Glutamatergic neuron (in vitro differentiated cells): ENCODE measurements at regions not wholly inside any gene's neighbourhood (a gene's known extent, or its start where the extent isn't known, plus 50 kb on each side); places are given as distances from the start of the nearest gene placed in this dataset.

ENCODE experiments used
- DNase-seq: peaks from one replicate; pipeline ENCODE4 v3.0.0; 2022
- H3K27ac Mint-ChIP-seq: one replicate; pipeline ENCODE4 v1.8.0; 2020; ENCODE audit warnings: mild to moderate bottlenecking, mixed read lengths, inconsistent platforms; ENCODE audit not compliant: unreplicated experiment
- H3K27me3 Mint-ChIP-seq: one replicate; pipeline ENCODE4 v1.8.0; 2020; ENCODE audit warnings: mild to moderate bottlenecking, moderate library complexity, mixed read lengths, inconsistent platforms; ENCODE audit not compliant: unreplicated experiment
- H3K36me3 Mint-ChIP-seq: one replicate; pipeline ENCODE4 v1.8.0; 2020; ENCODE audit warnings: mild to moderate bottlenecking, mixed read lengths, inconsistent platforms; ENCODE audit not compliant: unreplicated experiment
- H3K4me1 Mint-ChIP-seq: one replicate; pipeline ENCODE4 v1.8.0; 2020; ENCODE audit warnings: mild to moderate bottlenecking, low read depth, mixed read lengths, inconsistent platforms; ENCODE audit not compliant: unreplicated experiment
- H3K4me3 Mint-ChIP-seq: one replicate; pipeline ENCODE4 v1.8.0; 2020; ENCODE audit warnings: mild to moderate bottlenecking, mixed read lengths, inconsistent platforms; ENCODE audit not compliant: unreplicated experiment
- H3K9me3 Mint-ChIP-seq: one replicate; pipeline ENCODE4 v1.8.0; 2020; ENCODE audit warnings: mild to moderate bottlenecking, moderate library complexity, mixed read lengths, inconsistent platforms; ENCODE audit not compliant: unreplicated experiment
- TF ChIP-seq, protein P1 (sequence below): fragments of 200-600 bp; sonication (generic); IDR thresholded peaks from one replicate; pipeline ENCODE4 v1.5.0; 2021; ENCODE audit not compliant: partially characterized antibody, unreplicated experiment

DNA sequence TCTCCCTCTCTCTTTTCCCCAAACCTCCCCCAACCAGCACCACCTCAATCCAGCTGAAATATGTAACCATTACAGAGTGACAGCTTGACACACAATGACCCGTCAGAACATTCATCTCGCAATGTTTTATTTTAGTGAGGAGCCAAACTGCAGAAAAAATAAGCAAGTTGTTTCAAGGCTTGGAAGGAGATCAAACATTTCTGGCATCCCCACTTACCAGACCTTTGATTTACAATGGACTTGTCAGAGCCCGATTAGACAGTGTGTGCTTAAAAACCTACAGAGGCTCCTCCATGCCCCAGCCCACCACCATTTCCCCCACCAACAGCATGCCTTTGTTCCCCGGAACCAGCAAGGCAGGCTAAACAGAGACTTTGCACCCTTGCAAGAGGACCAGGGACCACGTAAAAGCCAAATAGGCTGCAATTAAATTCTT, 382.8 kb upstream of the ZNF507 start:
- peaks cover 17% of the 10 kb centered on the region for H3K4me1 Mint-ChIP-seq
- TF ChIP-seq, protein P1, sequence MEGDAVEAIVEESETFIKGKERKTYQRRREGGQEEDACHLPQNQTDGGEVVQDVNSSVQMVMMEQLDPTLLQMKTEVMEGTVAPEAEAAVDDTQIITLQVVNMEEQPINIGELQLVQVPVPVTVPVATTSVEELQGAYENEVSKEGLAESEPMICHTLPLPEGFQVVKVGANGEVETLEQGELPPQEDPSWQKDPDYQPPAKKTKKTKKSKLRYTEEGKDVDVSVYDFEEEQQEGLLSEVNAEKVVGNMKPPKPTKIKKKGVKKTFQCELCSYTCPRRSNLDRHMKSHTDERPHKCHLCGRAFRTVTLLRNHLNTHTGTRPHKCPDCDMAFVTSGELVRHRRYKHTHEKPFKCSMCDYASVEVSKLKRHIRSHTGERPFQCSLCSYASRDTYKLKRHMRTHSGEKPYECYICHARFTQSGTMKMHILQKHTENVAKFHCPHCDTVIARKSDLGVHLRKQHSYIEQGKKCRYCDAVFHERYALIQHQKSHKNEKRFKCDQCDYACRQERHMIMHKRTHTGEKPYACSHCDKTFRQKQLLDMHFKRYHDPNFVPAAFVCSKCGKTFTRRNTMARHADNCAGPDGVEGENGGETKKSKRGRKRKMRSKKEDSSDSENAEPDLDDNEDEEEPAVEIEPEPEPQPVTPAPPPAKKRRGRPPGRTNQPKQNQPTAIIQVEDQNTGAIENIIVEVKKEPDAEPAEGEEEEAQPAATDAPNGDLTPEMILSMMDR = no peak
- no peaks in the 10 kb centered on the region for H3K27me3 Mint-ChIP-seq
- peaks cover 2% of the 10 kb centered on the region for H3K9me3 Mint-ChIP-seq
- no peak overlapping the region for H3K27ac Mint-ChIP-seq
- no peak for DNase-seq
- H3K36me3 Mint-ChIP-seq = no peaks in the 10 kb centered on the region
- no peak overlapping the region for H3K4me3 Mint-ChIP-seq

DNA sequence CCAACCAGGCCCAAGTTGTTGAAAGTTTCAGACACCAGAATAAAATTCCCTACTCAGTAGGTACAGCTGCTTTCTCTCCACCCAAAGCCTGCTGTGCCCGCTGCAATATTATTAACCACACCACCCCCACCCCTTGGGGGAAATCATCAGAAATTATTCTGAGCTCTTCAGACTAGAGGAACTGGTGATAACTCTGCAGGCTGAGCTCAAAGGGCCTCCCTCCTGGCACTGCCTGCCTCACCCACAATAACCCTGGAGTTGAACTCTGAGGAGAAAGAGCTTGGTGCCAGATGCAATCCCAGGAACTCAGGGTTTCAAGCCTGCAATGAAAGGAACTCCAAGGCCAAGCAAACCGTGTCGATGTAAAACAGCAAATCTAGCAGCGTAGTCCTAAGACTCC, 381.7 kb upstream of the ZNF507 start:
- no peaks in the 10 kb centered on the region for H3K36me3 Mint-ChIP-seq
- H3K4me3 Mint-ChIP-seq = no peak overlapping the region
- TF ChIP-seq, protein P1 = no peak
- H3K27ac Mint-ChIP-seq = no peak overlapping the region
- H3K9me3 Mint-ChIP-seq = peaks cover 2% of the 10 kb centered on the region
- DNase-seq = no peak
- no peaks in the 10 kb centered on the region for H3K27me3 Mint-ChIP-seq
- peaks cover 17% of the 10 kb centered on the region for H3K4me1 Mint-ChIP-seq

DNA sequence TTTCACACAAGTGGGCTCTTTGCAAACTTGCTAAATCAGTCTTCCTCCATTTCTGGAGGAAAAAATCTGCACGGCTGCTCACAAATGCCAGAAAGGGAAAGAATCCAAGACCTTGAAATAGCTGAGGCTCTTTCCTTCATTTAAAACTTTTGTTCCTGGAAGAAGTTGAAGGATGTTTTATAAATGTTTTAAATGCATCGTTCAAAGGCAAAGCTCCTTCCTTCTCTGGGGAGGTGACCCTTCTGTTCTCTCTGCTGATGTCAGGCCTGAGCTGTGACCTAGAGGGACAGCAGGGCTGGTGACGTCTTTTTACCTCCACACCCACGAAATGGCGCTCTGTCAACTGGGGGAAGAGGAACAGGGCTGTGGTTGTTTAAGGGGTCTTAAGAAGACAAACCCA, 376.4 kb upstream of the ZNF507 start:
- H3K36me3 Mint-ChIP-seq = no peaks in the 10 kb centered on the region
- TF ChIP-seq, protein P1 = no peak
- no peak for DNase-seq
- H3K4me1 Mint-ChIP-seq = no peaks in the 10 kb centered on the region
- H3K27ac Mint-ChIP-seq = no peak overlapping the region
- no peaks in the 10 kb centered on the region for H3K27me3 Mint-ChIP-seq
- H3K4me3 Mint-ChIP-seq = no peak overlapping the region
- H3K9me3 Mint-ChIP-seq = no peaks in the 10 kb centered on the region

DNA sequence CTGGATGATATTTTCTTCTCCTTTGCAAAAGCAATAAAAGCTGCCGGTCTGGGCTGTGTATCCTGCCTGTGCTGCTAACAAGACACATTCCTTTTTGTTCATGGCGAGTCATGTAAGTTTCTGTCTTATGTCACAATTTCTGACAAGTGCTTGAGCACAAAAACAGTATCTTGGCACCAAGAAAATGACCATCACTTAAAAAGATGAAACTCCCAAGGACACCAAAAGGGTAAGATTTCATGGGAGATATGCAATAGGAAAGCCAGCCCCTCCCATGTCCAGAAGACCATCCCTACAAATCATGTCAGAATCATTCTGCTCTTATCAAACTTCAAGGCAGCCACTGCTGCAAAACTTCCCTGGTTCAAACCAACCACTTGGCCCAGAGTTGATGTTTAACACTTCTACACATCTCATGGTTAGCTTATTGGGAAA, 375.4 kb upstream of the ZNF507 start:
- H3K4me3 Mint-ChIP-seq = no peak overlapping the region
- no peak overlapping the region for H3K27ac Mint-ChIP-seq
- no peaks in the 10 kb centered on the region for H3K27me3 Mint-ChIP-seq
- no peaks in the 10 kb centered on the region for H3K4me1 Mint-ChIP-seq
- H3K36me3 Mint-ChIP-seq = no peaks in the 10 kb centered on the region
- DNase-seq = no peak
- TF ChIP-seq, protein P1 = no peak
- peaks cover 1% of the 10 kb centered on the region for H3K9me3 Mint-ChIP-seq

DNA sequence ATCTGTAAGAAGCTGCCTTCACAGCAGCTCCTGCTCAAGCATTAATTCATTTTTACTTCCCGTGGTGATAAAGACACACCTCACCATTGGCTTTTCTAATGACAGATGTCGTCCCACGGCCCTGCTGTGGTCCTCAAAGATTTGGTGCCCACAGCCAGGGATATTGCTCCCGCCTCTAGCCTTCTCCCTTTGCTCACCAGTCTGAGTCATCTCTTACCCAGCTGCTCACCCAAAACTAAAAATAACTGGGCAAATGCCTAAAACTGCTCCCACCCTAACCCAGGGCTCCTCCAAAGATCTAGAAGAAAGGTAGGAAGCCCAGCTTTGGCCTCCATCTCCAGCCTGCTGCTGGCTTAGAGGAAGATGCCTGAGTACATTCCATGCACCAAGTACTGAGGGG, 371.1 kb upstream of the ZNF507 start:
- Mint-ChIP-seq H3K4me3 (no peak overlapping the region), H3K9me3 (peaks cover 1% of the 10 kb centered on the region), H3K36me3 (no peaks in the 10 kb centered on the region), H3K27me3 (no peaks in the 10 kb centered on the region), H3K27ac (no peak overlapping the region), H3K4me1 (no peaks in the 10 kb centered on the region)
- TF ChIP-seq, protein P1 = no peak
- no peak for DNase-seq
